ENCODE measurements at regions not wholly inside any gene's neighbourhood (a gene's known extent, or its start where the extent isn't known, plus 50 kb on each side); places are given as distances from the start of the nearest gene placed in this dataset.

DNA sequence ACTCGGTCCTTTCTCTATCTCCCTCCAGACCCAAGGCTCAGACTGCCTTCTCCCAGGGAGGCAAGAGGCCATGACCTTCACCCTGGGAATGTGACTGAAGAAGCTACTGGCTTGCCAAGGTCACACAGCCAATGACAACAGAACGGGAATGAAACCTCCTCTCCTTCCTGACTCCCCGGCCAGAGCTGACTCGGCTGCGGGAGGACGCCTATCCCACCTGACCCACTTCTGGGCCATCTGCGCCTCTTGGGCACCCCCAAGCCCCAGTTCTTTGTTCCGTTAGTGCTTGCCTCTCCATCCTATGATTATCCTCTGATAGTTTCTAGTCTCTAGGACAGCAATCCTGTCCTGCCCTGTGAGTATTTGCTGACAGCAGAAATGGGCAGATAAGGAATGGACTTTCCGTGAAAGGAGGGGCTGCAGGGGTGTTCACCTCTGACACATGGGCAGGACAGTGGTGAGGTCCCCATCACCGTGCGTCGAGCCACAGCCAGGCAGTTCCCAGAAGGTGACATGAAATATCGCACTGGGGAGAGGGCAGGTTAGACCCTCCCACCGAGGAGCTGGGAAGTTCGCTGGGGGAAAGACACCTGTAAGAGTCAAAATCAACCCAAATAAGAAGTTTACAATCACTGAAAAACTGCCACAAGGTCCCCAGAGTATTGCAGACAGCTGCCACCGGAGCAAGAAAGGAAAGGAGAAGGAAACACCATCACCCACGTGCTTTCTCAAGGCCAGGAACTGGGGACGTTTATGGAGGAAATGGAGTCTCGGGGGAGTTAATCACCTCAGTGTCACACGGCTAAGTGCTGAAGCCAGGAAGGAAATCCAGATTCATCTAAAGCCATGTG is 63.0 kb downstream of the INSIG1 start:
- Histone ChIP-seq H3K27ac (ENCODE audit: low read depth, low read length) (no peak overlapping the region), H3K27me3 (ENCODE audit: control insufficient read depth, insufficient read depth, low read length, poor library complexity, severe bottlenecking) (peaks cover 78% of the 10 kb centered on the region)
- peaks cover 92% of the 10 kb centered on the region for H3K27me3 Mint-ChIP-seq (ENCODE audit: insufficient read depth)

DNA sequence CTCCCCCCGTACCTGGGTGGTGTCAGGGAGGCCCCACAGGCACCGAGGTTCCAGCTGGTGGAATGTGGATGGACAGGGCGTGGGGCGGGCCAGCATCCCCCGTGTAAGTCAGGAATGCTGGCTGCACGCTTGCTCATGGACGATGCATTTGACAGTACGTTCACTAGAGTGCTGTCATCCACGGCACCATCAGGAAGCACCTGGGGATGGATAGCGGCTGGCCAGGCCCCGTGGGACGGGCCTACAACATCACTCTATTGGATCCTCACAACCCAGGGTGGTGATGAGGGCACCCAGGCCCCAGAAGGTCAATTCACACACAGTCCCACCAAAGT is 63.6 kb downstream of the INSIG1 start:
- H3K27ac Mint-ChIP-seq = no peak overlapping the region
- no peaks in the 10 kb centered on the region for H3K9me3 Mint-ChIP-seq
- no peak for DNase-seq
- H3K27me3 Mint-ChIP-seq (ENCODE audit: insufficient read depth) = peaks cover 88% of the 10 kb centered on the region
- peaks cover 34% of the 10 kb centered on the region for H3K4me1 Mint-ChIP-seq
- Histone ChIP-seq H3K9ac (ENCODE audit: extremely low read depth, low read length, poor library complexity, severe bottlenecking) (no peak overlapping the region), H3K9me3 (ENCODE audit: control insufficient read depth, low read length) (no peaks in the 10 kb centered on the region), H3K27ac (ENCODE audit: low read depth, low read length) (no peak overlapping the region), H3K4me3 (ENCODE audit: low read length) (no peak overlapping the region), H3K4me1 (ENCODE audit: control insufficient read depth, insufficient read depth, low read length) (peaks cover 8% of the 10 kb centered on the region), H3K36me3 (ENCODE audit: control insufficient read depth, insufficient read depth, low read length) (no peaks in the 10 kb centered on the region), H3K27me3 (ENCODE audit: control insufficient read depth, insufficient read depth, low read length, poor library complexity, severe bottlenecking) (peaks cover 78% of the 10 kb centered on the region)
- H3K4me3 Mint-ChIP-seq = no peak overlapping the region
- TF ChIP-seq, protein P1, sequence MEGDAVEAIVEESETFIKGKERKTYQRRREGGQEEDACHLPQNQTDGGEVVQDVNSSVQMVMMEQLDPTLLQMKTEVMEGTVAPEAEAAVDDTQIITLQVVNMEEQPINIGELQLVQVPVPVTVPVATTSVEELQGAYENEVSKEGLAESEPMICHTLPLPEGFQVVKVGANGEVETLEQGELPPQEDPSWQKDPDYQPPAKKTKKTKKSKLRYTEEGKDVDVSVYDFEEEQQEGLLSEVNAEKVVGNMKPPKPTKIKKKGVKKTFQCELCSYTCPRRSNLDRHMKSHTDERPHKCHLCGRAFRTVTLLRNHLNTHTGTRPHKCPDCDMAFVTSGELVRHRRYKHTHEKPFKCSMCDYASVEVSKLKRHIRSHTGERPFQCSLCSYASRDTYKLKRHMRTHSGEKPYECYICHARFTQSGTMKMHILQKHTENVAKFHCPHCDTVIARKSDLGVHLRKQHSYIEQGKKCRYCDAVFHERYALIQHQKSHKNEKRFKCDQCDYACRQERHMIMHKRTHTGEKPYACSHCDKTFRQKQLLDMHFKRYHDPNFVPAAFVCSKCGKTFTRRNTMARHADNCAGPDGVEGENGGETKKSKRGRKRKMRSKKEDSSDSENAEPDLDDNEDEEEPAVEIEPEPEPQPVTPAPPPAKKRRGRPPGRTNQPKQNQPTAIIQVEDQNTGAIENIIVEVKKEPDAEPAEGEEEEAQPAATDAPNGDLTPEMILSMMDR (conservative IDR thresholded peaks at IDR 0.05) = no peak
- no peaks in the 10 kb centered on the region for H3K36me3 Mint-ChIP-seq (ENCODE audit: low read depth)
- WGBS, 2 experiments (ENCODE audit: insufficient coverage in 1 of 2, insufficient read length in 1 of 2) = 91 to 96% methylated on average over 9 to 12 of the region's 12 CpGs

More for the DNA sequence above, 63.0 kb downstream of the INSIG1 start:
- H3K4me1 ChIP-seq (ENCODE audit: control insufficient read depth, insufficient read depth, low read length) = peaks cover 8% of the 10 kb centered on the region
- TF ChIP-seq, protein P1 (conservative IDR thresholded peaks at IDR 0.05) = no peak
- Mint-ChIP-seq H3K27ac (no peak overlapping the region), H3K36me3 (ENCODE audit: low read depth) (no peaks in the 10 kb centered on the region), H3K9me3 (no peaks in the 10 kb centered on the region), H3K4me3 (no peak overlapping the region), H3K4me1 (peaks cover 34% of the 10 kb centered on the region)
- no peaks in the 10 kb centered on the region for H3K9me3 ChIP-seq (ENCODE audit: control insufficient read depth, low read length)
- no peak overlapping the region for H3K4me3 ChIP-seq (ENCODE audit: low read length)
- WGBS, 2 experiments (ENCODE audit: insufficient coverage in 1 of 2, insufficient read length in 1 of 2) = 88 to 89% methylated on average over 10 to 20 of the region's 20 CpGs
- H3K9ac ChIP-seq (ENCODE audit: extremely low read depth, low read length, poor library complexity, severe bottlenecking) = no peak overlapping the region
- H3K36me3 ChIP-seq (ENCODE audit: control insufficient read depth, insufficient read depth, low read length) = no peaks in the 10 kb centered on the region
- no peak for DNase-seq

DNA sequence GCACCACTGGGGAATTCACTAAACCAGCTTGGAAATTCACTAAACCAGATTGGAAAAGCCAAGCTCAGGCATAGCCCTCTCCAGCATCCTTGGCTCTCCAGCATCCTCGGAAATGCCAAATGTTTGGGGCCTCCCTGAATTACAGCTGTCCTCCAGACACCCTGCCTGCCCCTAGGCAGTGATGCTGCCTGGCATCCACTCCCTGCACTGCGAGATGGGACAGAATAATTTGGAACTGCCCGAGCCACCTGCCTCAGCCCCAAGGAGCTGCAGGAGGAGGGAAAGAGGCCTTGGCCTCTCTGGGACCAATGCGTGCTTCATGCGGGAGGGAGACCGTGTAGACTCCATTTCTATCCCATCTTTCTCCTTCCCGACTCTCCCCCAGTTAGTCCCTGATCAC is 64.3 kb downstream of the INSIG1 start:
- Histone ChIP-seq H3K4me1 (ENCODE audit: control insufficient read depth, insufficient read depth, low read length) (peaks cover 8% of the 10 kb centered on the region), H3K4me3 (ENCODE audit: low read length) (no peak overlapping the region), H3K9me3 (ENCODE audit: control insufficient read depth, low read length) (no peaks in the 10 kb centered on the region), H3K27ac (ENCODE audit: low read depth, low read length) (no peak overlapping the region), H3K9ac (ENCODE audit: extremely low read depth, low read length, poor library complexity, severe bottlenecking) (no peak overlapping the region), H3K36me3 (ENCODE audit: control insufficient read depth, insufficient read depth, low read length) (no peaks in the 10 kb centered on the region), H3K27me3 (ENCODE audit: control insufficient read depth, insufficient read depth, low read length, poor library complexity, severe bottlenecking) (peaks cover 76% of the 10 kb centered on the region)
- 91 to 96% methylated on average over 5 to 7 of the region's 7 CpGs for WGBS, 2 experiments (ENCODE audit: insufficient coverage in 1 of 2, insufficient read length in 1 of 2)
- Mint-ChIP-seq H3K9me3 (no peaks in the 10 kb centered on the region), H3K36me3 (ENCODE audit: low read depth) (no peaks in the 10 kb centered on the region), H3K4me3 (no peak overlapping the region), H3K4me1 (peaks cover 34% of the 10 kb centered on the region), H3K27me3 (ENCODE audit: insufficient read depth) (peaks cover 86% of the 10 kb centered on the region), H3K27ac (no peak overlapping the region)
- DNase-seq = no peak
- TF ChIP-seq, protein P1 (conservative IDR thresholded peaks at IDR 0.05) = no peak

Data from endodermal cell (in vitro differentiated cells).